ENCODE measurements at regions not wholly inside any gene's neighbourhood (a gene's known extent, or its start where the extent isn't known, plus 50 kb on each side); places are given as distances from the start of the nearest gene placed in this dataset.

DNA sequence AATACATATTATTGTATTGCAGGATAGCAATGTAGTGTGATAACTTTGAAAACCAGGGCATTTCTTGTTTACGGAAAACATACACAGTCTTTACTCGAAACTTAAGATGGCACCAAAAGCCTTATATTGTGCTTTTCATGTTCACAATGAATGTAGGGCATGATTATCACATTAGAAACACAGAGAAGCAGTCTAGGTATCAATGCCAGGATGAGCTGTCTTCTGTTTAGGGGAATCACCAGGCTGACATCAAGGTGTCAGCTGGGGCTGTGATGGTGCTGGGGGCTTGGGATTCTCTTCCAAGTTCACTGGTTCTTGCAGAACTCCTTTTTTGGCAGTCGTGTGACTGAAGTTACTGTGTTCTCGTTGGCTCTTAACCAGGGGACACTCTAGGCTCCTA is 1067.3 kb downstream of the FLRT2 start:
- Histone ChIP-seq H3K4me1 (no peaks in the 10 kb centered on the region), H3K36me3 (no peaks in the 10 kb centered on the region), H3K9me3 (no peaks in the 10 kb centered on the region), H3K27me3 (no peaks in the 10 kb centered on the region), H3K4me3 (no peak overlapping the region), H3K27ac (replicated peaks in 1 of 4) (no peak overlapping the region)
- TF ChIP-seq POLR2A (IDR thresholded peaks at IDR 0.05; ENCODE audit: low read depth): no peak
- no peak for TF ChIP-seq POLR2AphosphoS5 (IDR thresholded peaks at IDR 0.05)
- 83% methylated on average over 4 of the region's 4 CpGs for WGBS
- intact Hi-C loops (cut with DNase I): no loop called here
- DNase-seq (ENCODE audit: extremely low spot score): no peak

DNA sequence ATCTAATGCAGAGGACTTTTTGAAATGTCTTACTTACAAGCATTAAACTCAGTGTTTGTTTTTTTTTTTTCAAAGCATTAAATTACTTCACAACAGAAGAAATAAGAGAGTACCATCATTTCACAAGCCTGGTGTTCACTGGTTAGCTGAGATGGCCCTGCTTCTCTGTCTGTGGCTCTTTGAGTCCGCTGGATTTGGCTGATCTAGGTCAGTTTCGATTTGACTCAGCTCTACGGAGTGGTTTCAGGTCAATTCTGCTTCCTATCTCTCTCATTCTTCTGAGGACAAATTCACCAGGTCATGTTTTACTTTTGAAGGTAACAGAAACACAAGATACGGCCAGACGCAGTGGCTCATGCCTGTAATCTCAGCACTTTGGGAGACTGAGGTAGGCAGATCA is 1066.1 kb downstream of the FLRT2 start:
- H3K9me3 ChIP-seq: no peaks in the 10 kb centered on the region
- 94% methylated on average over 5 of the region's 5 CpGs for WGBS
- intact Hi-C loops (cut with DNase I): no loop called here
- no peaks in the 10 kb centered on the region for H3K27me3 ChIP-seq
- no peak for DNase-seq (ENCODE audit: extremely low spot score)
- no peak overlapping the region for H3K4me3 ChIP-seq
- no peak overlapping the region for H3K27ac ChIP-seq (replicated peaks in 1 of 4)
- TF ChIP-seq, protein P1, sequence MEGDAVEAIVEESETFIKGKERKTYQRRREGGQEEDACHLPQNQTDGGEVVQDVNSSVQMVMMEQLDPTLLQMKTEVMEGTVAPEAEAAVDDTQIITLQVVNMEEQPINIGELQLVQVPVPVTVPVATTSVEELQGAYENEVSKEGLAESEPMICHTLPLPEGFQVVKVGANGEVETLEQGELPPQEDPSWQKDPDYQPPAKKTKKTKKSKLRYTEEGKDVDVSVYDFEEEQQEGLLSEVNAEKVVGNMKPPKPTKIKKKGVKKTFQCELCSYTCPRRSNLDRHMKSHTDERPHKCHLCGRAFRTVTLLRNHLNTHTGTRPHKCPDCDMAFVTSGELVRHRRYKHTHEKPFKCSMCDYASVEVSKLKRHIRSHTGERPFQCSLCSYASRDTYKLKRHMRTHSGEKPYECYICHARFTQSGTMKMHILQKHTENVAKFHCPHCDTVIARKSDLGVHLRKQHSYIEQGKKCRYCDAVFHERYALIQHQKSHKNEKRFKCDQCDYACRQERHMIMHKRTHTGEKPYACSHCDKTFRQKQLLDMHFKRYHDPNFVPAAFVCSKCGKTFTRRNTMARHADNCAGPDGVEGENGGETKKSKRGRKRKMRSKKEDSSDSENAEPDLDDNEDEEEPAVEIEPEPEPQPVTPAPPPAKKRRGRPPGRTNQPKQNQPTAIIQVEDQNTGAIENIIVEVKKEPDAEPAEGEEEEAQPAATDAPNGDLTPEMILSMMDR (IDR thresholded peaks at IDR 0.05): no peak
- no peak for TF ChIP-seq POLR2AphosphoS5 (IDR thresholded peaks at IDR 0.05)
- TF ChIP-seq POLR2A (IDR thresholded peaks at IDR 0.05; ENCODE audit: low read depth): no peak
- TF ChIP-seq EP300 (IDR thresholded peaks at IDR 0.05): no peak
- no peaks in the 10 kb centered on the region for H3K4me1 ChIP-seq
- no peaks in the 10 kb centered on the region for H3K36me3 ChIP-seq

DNA sequence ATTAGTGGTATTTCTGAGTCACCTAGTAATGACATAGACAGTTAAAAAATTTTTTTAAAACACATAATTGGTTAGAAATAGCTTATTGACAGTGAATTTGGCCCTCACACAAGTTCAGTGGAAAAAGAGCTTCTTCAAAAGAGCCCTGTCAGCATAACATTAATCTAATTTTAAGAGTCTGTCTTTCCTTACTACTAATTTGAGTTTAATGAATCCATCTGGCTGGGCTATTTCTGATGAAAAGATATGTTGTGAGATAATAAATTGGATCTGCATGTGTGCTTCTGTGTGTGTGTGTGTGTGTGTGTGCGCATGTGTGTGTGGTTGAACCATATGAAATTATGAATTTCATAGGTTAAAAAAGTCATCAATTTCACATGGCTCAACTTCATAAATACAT is 1045.2 kb downstream of the FLRT2 start:
- WGBS: 93% methylated on average over 1 of the region's 1 CpG
- TF ChIP-seq POLR2A (IDR thresholded peaks at IDR 0.05; ENCODE audit: low read depth) (no peak), POLR2AphosphoS5 (IDR thresholded peaks at IDR 0.05) (no peak), EP300 (IDR thresholded peaks at IDR 0.05) (no peak)
- TF ChIP-seq, protein P1 (IDR thresholded peaks at IDR 0.05): no peak
- DNase-seq (ENCODE audit: extremely low spot score): no peak
- Histone ChIP-seq H3K27me3 (no peaks in the 10 kb centered on the region), H3K4me1 (no peaks in the 10 kb centered on the region), H3K27ac (replicated peaks in 1 of 4) (no peak overlapping the region), H3K4me3 (no peak overlapping the region), H3K9me3 (peaks cover 0 to 9% (median 6%) of the 10 kb centered on the region in 4 donors), H3K36me3 (no peaks in the 10 kb centered on the region)
- intact Hi-C loops (cut with DNase I): no loop called here

DNA sequence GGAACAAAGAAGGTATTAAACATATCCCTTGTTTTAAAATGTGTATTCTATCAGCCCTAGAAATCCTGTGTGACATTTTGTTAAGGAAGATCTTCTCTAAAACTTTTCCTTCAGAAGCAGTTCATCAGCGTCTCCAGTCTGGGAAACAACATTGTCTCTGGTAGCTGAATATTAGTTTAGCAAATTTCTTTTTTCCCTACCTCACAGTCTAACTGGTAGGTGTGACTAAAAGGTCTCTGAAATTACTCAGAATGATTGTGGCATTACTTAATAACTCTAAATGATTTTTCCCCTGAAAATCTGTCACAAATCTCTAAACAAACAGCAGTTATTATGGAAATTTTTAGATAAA is 1044.8 kb downstream of the FLRT2 start:
- Histone ChIP-seq H3K4me1 (no peaks in the 10 kb centered on the region), H3K9me3 (peaks cover 0 to 13% (median 8%) of the 10 kb centered on the region in 4 donors), H3K27me3 (no peaks in the 10 kb centered on the region), H3K27ac (replicated peaks in 1 of 4) (no peak overlapping the region), H3K4me3 (no peak overlapping the region), H3K36me3 (no peaks in the 10 kb centered on the region)
- intact Hi-C loops (cut with DNase I): no loop called here
- WGBS: 52% methylated on average over 1 of the region's 1 CpG
- TF ChIP-seq, protein P1 (IDR thresholded peaks at IDR 0.05): no peak
- no peak for TF ChIP-seq POLR2A (IDR thresholded peaks at IDR 0.05; ENCODE audit: low read depth)
- TF ChIP-seq EP300 (IDR thresholded peaks at IDR 0.05): no peak
- no peak for TF ChIP-seq POLR2AphosphoS5 (IDR thresholded peaks at IDR 0.05)
- no peak for DNase-seq (ENCODE audit: extremely low spot score)

DNA sequence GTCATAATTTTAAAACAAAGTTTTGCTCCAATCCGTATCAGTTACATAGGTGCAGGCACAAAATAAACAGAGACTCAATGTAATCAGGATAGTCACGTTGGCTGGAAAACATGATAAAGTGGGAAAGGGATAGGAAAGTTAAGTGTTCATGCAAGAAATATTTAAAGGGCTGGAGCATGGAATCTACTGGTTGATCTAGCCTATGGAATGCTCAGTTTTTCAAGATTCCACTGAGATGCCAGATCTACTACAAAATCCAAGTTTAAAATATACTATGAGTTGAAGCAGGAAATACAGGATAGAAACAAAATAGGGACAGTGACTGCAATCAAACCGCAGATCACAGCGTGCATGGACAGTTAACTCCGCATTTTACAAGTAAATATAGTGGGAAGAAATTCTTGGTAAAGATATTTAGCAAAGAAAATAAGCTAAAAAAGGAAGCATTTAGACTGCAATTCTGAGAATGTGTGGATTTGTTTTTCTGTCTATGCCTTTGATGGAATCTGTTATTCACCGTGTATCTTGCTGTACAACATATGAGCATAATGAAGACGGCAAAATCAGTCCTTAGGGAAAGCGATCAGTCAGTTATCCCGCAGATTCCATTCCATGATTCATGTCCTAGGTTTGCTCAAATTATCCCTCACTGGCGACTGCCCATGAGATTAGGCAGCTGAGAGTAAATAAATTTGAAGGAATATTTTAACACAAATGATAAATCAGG is 1044.3 kb downstream of the FLRT2 start:
- Histone ChIP-seq H3K4me3 (no peak overlapping the region), H3K9me3 (peaks cover 0 to 13% (median 9%) of the 10 kb centered on the region in 4 donors), H3K27ac (replicated peaks in 1 of 4) (no peak overlapping the region), H3K36me3 (no peaks in the 10 kb centered on the region), H3K4me1 (no peaks in the 10 kb centered on the region), H3K27me3 (no peaks in the 10 kb centered on the region)
- no peak for TF ChIP-seq EP300 (IDR thresholded peaks at IDR 0.05)
- no peak for TF ChIP-seq POLR2AphosphoS5 (IDR thresholded peaks at IDR 0.05)
- no peak for TF ChIP-seq POLR2A (IDR thresholded peaks at IDR 0.05; ENCODE audit: low read depth)
- TF ChIP-seq, protein P1 (IDR thresholded peaks at IDR 0.05): no peak
- intact Hi-C loops (cut with DNase I): no loop called here
- DNase-seq (ENCODE audit: extremely low spot score): no peak
- 64% methylated on average over 10 of the region's 10 CpGs for WGBS
